ENCODE measurements at regions not wholly inside any gene's neighbourhood (a gene's known extent, or its start where the extent isn't known, plus 50 kb on each side); places are given as distances from the start of the nearest gene placed in this dataset.

- TF ChIP-seq CTCF (IDR thresholded peaks at IDR 0.05; ENCODE audit: insufficient read depth, low read length, poor library complexity, severe bottlenecking) (no peak), EZH2phosphoT487 (conservative IDR thresholded peaks at IDR 0.05; ENCODE audit: low read length) (no peak)
Measured at GRCh38 chr5:23204111-23204510, 303.3 kb upstream of the PRDM9 start.

All from SU-DHL-6 (cell line).